HEK293 (cell line): ENCODE measurements at regions not wholly inside any gene's neighbourhood (a gene's known extent, or its start where the extent isn't known, plus 50 kb on each side); places are given as distances from the start of the nearest gene placed in this dataset.

Experiments
- SP2 ChIP-seq: fragments of 450-650 bp; formaldehyde crosslinking; IDR thresholded peaks from 2 replicates; pipeline ENCODE4 v1.5.1; 2016; ENCODE audit warnings: missing biosample characterization, missing genetic modification characterization
- ZBTB8A ChIP-seq: fragments of 450-650 bp; formaldehyde crosslinking; IDR thresholded peaks from 2 replicates; pipeline ENCODE4 v1.5.1; 2016; ENCODE audit warnings: missing biosample characterization, missing genetic modification characterization
- ZNF132 ChIP-seq: fragments of 450-650 bp; formaldehyde crosslinking; IDR thresholded peaks from 2 replicates; pipeline ENCODE4 v1.5.1; 2017; ENCODE audit warnings: missing biosample characterization, missing genetic modification characterization, borderline replicate concordance
- ZNF248 ChIP-seq: fragments of 450-650 bp; formaldehyde crosslinking; IDR thresholded peaks from 2 replicates; pipeline ENCODE4 v1.5.1; 2017; ENCODE audit warnings: missing biosample characterization, missing genetic modification characterization
- ZNF274 ChIP-seq, 2 experiments: fragments of 200-500 bp in 1 of 2; fragments of 450-650 bp in 1 of 2; sonication (Bioruptor generic) in 1 of 2; formaldehyde crosslinking in 1 of 2; IDR thresholded peaks; 2 replicates each; pipeline versions ENCODE4 v1.5.1 to v1.6.1; 2014 to 2016; ENCODE audit warnings: borderline replicate concordance in 1 of 2, inconsistent platforms in 1 of 2, low read length in 1 of 2, missing biosample characterization in 1 of 2, missing genetic modification characterization in 1 of 2
- ZNF529 ChIP-seq: fragments of 450-650 bp; formaldehyde crosslinking; IDR thresholded peaks from 2 replicates; pipeline ENCODE4 v1.5.1; 2017; ENCODE audit warnings: missing genetic modification characterization, missing biosample characterization; ENCODE audit not compliant: insufficient replicate concordance
- ZXDB ChIP-seq: fragments of 450-650 bp; formaldehyde crosslinking; IDR thresholded peaks from 2 replicates; pipeline ENCODE4 v1.5.1; 2016; ENCODE audit warnings: missing biosample characterization, missing genetic modification characterization
- TF ChIP-seq, protein P1 (sequence below): fragments of 450-650 bp; formaldehyde crosslinking; IDR thresholded peaks from 2 replicates; pipeline ENCODE4 v1.5.1; 2016; ENCODE audit warnings: missing biosample characterization, missing genetic modification characterization

DNA sequence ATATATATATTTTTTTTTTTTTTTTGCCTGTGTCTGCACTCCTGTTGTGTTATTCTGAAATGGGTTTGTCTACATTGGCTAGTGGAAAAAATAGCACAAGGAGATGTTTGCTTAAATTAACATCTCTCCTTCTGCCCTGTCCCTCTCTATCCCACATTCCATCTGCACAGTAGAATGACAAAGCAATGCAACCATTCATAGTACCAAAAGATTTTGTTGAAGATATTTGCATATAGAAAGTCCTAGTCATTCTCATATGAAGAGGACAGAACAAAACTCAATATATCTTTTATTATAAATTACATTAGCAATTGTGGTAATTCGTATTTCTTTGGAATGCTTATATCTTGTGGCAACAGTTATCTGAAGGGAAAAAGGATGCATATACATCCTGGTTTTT lies 88.3 kb upstream of the AGA start:
- TF ChIP-seq ZXDB (tag by site-specific recombination), result no peak
- no peak for TF ChIP-seq ZNF529 (tag by site-specific recombination)
- TF ChIP-seq, protein P1, sequence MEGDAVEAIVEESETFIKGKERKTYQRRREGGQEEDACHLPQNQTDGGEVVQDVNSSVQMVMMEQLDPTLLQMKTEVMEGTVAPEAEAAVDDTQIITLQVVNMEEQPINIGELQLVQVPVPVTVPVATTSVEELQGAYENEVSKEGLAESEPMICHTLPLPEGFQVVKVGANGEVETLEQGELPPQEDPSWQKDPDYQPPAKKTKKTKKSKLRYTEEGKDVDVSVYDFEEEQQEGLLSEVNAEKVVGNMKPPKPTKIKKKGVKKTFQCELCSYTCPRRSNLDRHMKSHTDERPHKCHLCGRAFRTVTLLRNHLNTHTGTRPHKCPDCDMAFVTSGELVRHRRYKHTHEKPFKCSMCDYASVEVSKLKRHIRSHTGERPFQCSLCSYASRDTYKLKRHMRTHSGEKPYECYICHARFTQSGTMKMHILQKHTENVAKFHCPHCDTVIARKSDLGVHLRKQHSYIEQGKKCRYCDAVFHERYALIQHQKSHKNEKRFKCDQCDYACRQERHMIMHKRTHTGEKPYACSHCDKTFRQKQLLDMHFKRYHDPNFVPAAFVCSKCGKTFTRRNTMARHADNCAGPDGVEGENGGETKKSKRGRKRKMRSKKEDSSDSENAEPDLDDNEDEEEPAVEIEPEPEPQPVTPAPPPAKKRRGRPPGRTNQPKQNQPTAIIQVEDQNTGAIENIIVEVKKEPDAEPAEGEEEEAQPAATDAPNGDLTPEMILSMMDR (tag by site-specific recombination), result no peak
- TF ChIP-seq SP2 (tag by site-specific recombination), result no peak
- TF ChIP-seq ZNF274 (IDR thresholded peaks at IDR 0.05; ENCODE audit: low read length), result no peak
- no peak for TF ChIP-seq ZNF274 (tag by site-specific recombination; IDR thresholded peaks at IDR 0.05; ENCODE audit: borderline replicate concordance)
- TF ChIP-seq ZNF248 (tag by site-specific recombination), result no peak
- no peak for TF ChIP-seq ZBTB8A (tag by site-specific recombination)
- TF ChIP-seq ZNF132 (tag by site-specific recombination), result no peak
